SK-N-MC (cell line): ENCODE measurements at regions not wholly inside any gene's neighbourhood (a gene's known extent, or its start where the extent isn't known, plus 50 kb on each side); places are given as distances from the start of the nearest gene placed in this dataset.

ENCODE experiments used
- DNase-seq: peaks from one replicate; pipeline ENCODE4 v3.0.0-alpha.2; 2011; ENCODE audit warnings: low read depth, low spot score
- H3K27ac ChIP-seq: fragments of 200-600 bp; sonication (generic); 2 replicates; pipeline ENCODE4 v1.5.1; 2016; ENCODE audit warnings: mixed run types
- H3K36me3 ChIP-seq: fragments of 200-600 bp; sonication (generic); 2 replicates; pipeline ENCODE4 v1.6.1; 2017; ENCODE audit warnings: antibody characterized with exemption, low read length, mixed read lengths; ENCODE audit not compliant: insufficient read depth
- H3K4me3 ChIP-seq: fragments of 200-600 bp; sonication (generic); 2 replicates; pipeline ENCODE4 v1.5.1; 2016
- H3K9ac ChIP-seq: fragments of 200-600 bp; sonication (generic); 2 replicates; pipeline ENCODE4 v1.8.0; 2017; ENCODE audit warnings: mixed run types, mixed read lengths; ENCODE audit not compliant: insufficient read length
- H3K9me3 ChIP-seq: fragments of 200-600 bp; sonication (generic); 2 replicates; pipeline ENCODE4 v1.6.1; 2017; ENCODE audit warnings: low read depth, mild to moderate bottlenecking, antibody characterized with exemption, low read length, moderate library complexity, mixed read lengths
- EZH2 ChIP-seq: fragments of 200-600 bp; sonication (generic); IDR thresholded peaks from one replicate; pipeline ENCODE4 v1.6.1; 2017; ENCODE audit warnings: antibody characterized with exemption
- FOXP2 ChIP-seq: optimal IDR thresholded peaks from 2 replicates; pipeline ENCODE3; 2011; ENCODE audit warnings: mild to moderate bottlenecking, moderate library complexity; ENCODE audit not compliant: insufficient read depth; ENCODE audit errors: extremely low read length, control extremely low read depth
- POLR2AphosphoS5 ChIP-seq: IDR thresholded peaks from 2 replicates; pipeline ENCODE4 v1.6.1; 2012; ENCODE audit warnings: mild to moderate bottlenecking, low read depth, low read length, borderline replicate concordance

DNA sequence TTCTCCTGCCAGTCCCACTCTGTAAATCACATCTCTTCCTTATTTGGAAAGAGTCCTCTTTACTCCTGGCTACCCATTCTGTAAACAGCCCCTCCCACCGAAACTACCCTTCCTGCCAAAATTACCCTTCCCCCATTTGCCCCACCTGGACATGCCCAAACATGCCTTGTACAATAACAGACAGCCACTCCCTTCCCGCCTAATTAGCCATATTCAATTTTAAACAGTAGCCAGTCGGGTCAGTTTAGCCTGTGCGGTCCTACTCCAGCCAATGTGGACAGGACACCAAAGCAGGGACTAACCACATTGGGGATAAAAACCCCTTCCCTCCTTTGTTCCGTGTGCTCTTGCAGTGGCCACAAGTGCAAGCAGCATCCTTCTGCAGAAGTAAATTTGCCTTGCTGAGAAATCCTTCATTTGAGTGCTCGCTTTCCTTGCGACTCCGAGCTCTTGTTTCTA lies 56.3 kb upstream of the MAP10 start:
- H3K9ac ChIP-seq: no peak overlapping the region
- DNase-seq: no peak
- H3K9me3 ChIP-seq: peaks cover 9% of the 10 kb centered on the region; the same call in 1 of the 2 replicates
- no peaks in the 10 kb centered on the region for H3K36me3 ChIP-seq
- no peak overlapping the region for H3K27ac ChIP-seq
- no peak for TF ChIP-seq EZH2
- no peak for TF ChIP-seq POLR2AphosphoS5
- H3K4me3 ChIP-seq: no peak overlapping the region

DNA sequence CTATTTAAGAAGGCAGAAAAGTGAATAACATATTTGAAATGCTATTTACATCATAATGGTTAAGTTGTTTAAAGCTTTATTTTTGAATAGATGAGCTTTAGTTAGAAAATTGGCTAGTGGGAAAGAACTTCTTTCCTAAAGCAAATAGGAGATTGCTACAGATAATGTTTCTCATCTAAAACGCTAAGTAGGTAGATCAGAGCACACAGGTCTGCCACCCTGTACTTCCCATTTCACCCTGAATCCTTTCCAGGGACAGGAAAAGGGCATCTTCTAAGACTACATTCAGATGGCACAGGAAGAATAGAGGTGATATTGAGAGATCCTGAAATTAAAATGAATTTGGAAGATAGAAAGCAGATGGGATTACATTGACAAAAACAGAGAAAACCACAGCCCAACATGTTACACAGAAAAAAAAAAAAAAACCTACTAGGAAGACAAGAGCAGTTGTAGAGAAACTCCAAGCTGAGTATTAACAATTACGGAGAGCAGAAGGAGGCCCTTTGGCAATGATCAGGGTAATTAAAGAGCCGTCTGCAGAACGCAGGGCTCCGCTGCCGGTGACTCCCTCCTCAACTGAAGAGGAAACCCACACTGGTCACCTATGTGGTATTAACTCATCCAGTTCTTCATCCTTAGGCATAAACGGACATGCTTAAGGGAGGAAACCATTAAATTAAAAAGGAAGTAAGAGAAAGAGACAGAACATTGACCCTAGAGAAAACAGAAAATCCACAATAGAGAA lies 53.6 kb upstream of the MAP10 start:
- no peak for DNase-seq
- Histone ChIP-seq H3K4me3 (no peak overlapping the region), H3K9ac (peak overlapping the region; percentile 13), H3K27ac (no peak overlapping the region), H3K9me3 (peaks cover 9% of the 10 kb centered on the region; the same call in 1 of the 2 replicates), H3K36me3 (no peaks in the 10 kb centered on the region)
- TF ChIP-seq FOXP2 (no peak), POLR2AphosphoS5 (no peak), EZH2 (no peak)

DNA sequence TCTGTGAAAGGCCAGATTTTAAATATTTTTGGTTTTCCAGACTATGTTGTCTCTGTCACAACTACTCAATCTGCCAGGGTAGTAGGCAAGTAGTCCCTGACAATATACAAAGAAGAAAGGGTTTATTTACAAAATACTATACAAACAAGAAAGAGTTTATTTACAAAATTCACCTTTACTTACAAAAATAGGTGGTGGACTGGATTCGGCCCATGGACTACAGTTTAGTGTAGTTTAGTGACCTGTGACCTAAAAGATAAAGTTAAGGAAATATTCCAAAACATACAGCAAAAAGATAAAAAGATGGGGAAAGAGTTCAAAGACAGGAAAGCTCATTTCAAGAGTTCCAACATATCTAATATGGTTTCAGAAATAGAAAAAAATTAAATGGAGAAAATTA lies 52.9 kb upstream of the MAP10 start:
- H3K36me3 ChIP-seq: no peaks in the 10 kb centered on the region
- TF ChIP-seq POLR2AphosphoS5: no peak
- no peak for TF ChIP-seq EZH2
- TF ChIP-seq FOXP2: no peak
- H3K4me3 ChIP-seq: no peak overlapping the region
- no peak for DNase-seq
- no peak overlapping the region for H3K27ac ChIP-seq
- H3K9me3 ChIP-seq: peaks cover 9% of the 10 kb centered on the region; the same call in 1 of the 2 replicates
- no peak overlapping the region for H3K9ac ChIP-seq

DNA sequence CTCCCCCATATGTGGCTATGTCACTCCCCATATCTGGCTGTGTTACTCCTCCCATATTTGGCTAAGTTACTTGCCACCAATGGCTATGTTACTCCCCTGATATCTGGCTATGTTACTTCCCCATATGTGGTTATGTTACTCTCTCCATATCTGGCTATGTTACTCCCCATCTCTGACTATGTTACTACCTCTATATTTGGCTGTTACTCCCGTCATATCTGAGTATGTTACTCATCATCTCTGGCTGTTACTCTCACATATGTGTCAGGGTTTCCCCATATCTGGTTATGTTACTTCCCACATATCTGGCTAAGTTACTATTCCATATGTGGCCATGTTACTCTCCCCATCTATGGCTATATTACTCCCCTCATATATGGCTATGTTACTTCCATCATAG lies 50.3 kb upstream of the MAP10 start:
- DNase-seq: no peak
- no peak overlapping the region for H3K4me3 ChIP-seq
- no peaks in the 10 kb centered on the region for H3K9me3 ChIP-seq
- H3K36me3 ChIP-seq: no peaks in the 10 kb centered on the region
- TF ChIP-seq POLR2AphosphoS5: no peak
- no peak for TF ChIP-seq EZH2
- no peak for TF ChIP-seq FOXP2
- no peak overlapping the region for H3K27ac ChIP-seq
- no peak overlapping the region for H3K9ac ChIP-seq
